Ishikawa (cell line): ENCODE measurements at regions not wholly inside any gene's neighbourhood (a gene's known extent, or its start where the extent isn't known, plus 50 kb on each side); places are given as distances from the start of the nearest gene placed in this dataset.

Experiments
- CEBPB ChIP-seq: IDR thresholded peaks from 2 replicates; pipeline ENCODE4 v1.6.1; 2012
- CREB1 ChIP-seq: IDR thresholded peaks from 2 replicates; pipeline ENCODE4 v1.6.1; 2012; ENCODE audit warnings: low read depth
- EGR1 ChIP-seq: IDR thresholded peaks from 2 replicates; pipeline ENCODE4 v1.6.1; 2012
- EP300 ChIP-seq: IDR thresholded peaks from 2 replicates; pipeline ENCODE4 v1.6.1; 2012; ENCODE audit warnings: borderline replicate concordance
- FOXM1 ChIP-seq: IDR thresholded peaks from 2 replicates; pipeline ENCODE4 v1.6.1; 2012; ENCODE audit warnings: low read depth, borderline replicate concordance
- MAX ChIP-seq: IDR thresholded peaks from 2 replicates; pipeline ENCODE4 v1.6.1; 2012
- NFIC ChIP-seq: IDR thresholded peaks from 2 replicates; pipeline ENCODE4 v1.6.1; 2012
- RAD21 ChIP-seq: IDR thresholded peaks from 2 replicates; pipeline ENCODE4 v1.6.1; 2012; ENCODE audit warnings: low read depth
- REST ChIP-seq: IDR thresholded peaks from 2 replicates; pipeline ENCODE4 v1.6.1; 2012; ENCODE audit warnings: low read depth, mild to moderate bottlenecking
- TAF1 ChIP-seq: IDR thresholded peaks from 2 replicates; pipeline ENCODE4 v1.6.1; 2012; ENCODE audit warnings: low read depth, mild to moderate bottlenecking
- TCF12 ChIP-seq: IDR thresholded peaks from 2 replicates; pipeline ENCODE4 v1.6.1; 2012; ENCODE audit warnings: low read depth
- TEAD4 ChIP-seq: IDR thresholded peaks from 2 replicates; pipeline ENCODE4 v1.6.1; 2012
- USF1 ChIP-seq: IDR thresholded peaks from 2 replicates; pipeline ENCODE4 v1.6.1; 2012
- YY1 ChIP-seq: IDR thresholded peaks from 2 replicates; pipeline ENCODE4 v1.6.1; 2012; ENCODE audit warnings: low read depth
- ZBTB7A ChIP-seq: IDR thresholded peaks from 2 replicates; pipeline ENCODE4 v1.6.1; 2012; ENCODE audit warnings: low read depth

- TF ChIP-seq MAX (no peak), NFIC (no peak), EP300 (no peak)
Observed at GRCh38 chr14:61631045-61631687, 64.1 kb upstream of the HIF1A start.

- TF ChIP-seq YY1 (no peak), MAX (no peak), TCF12 (no peak)
Observed at GRCh38 chr14:61632401-61632800, 62.9 kb upstream of the HIF1A start.

- TF ChIP-seq TEAD4 (no peak), ZBTB7A (no peak), TCF12 (no peak), TAF1 (no peak)
Observed at GRCh38 chr14:61632807-61633206, 62.5 kb upstream of the HIF1A start.

GRCh38 chr14:61636291-61636690, 59.0 kb upstream of the HIF1A start:
- TF ChIP-seq ZBTB7A = no peak
- no peak for TF ChIP-seq RAD21

- no peak for TF ChIP-seq TEAD4
- TF ChIP-seq CREB1 = no peak
- no peak for TF ChIP-seq USF1
- TF ChIP-seq YY1 = no peak
- TF ChIP-seq EGR1 = no peak
- no peak for TF ChIP-seq CEBPB
- no peak for TF ChIP-seq FOXM1
- TF ChIP-seq TAF1 = no peak
- no peak for TF ChIP-seq EP300
- no peak for TF ChIP-seq ZBTB7A
Observed at GRCh38 chr14:61636779-61637178, 58.5 kb upstream of the HIF1A start.

GRCh38 chr14:61638595-61639387, 56.5 kb upstream of the HIF1A start:
- TF ChIP-seq TCF12 (no peak), EGR1 (no peak), RAD21 (no peak), TAF1 (no peak), CEBPB (no peak), REST (no peak), FOXM1 (no peak), CREB1 (no peak), ZBTB7A (no peak), MAX (no peak), EP300 (no peak)

GRCh38 chr14:61640158-61641136, 54.9 kb upstream of the HIF1A start:
- TF ChIP-seq MAX (no peak), CEBPB (no peak), YY1 (no peak), USF1 (no peak), TCF12 (no peak)
